Liver (tissue), 8 donors: ENCODE measurements at regions not wholly inside any gene's neighbourhood (a gene's known extent, or its start where the extent isn't known, plus 50 kb on each side); places are given as distances from the start of the nearest gene placed in this dataset.

Source experiments
- DNase-seq: peaks from one replicate; pipeline ENCODE4 v3.0.0-alpha.2; 2017; ENCODE audit warnings: low spot score
- H3K27ac ChIP-seq, 2 donors: one replicate each; pipeline ENCODE4 v1.7.0; 2013; ENCODE audit warnings: inconsistent platforms in 2 of 2, low read length in 2 of 2, control low read depth in 1 of 2, low read depth in 1 of 2, mild to moderate bottlenecking in 1 of 2
- H3K27me3 ChIP-seq, 4 donors: one replicate each; pipeline versions ENCODE4 v1.6.1 to v1.7.0; 2013; ENCODE audit warnings: low read length in 3 of 4, inconsistent platforms in 1 of 4, mild to moderate bottlenecking in 1 of 4, moderate library complexity in 1 of 4; ENCODE audit not compliant: control insufficient read depth in 4 of 4, insufficient read depth in 4 of 4
- H3K36me3 ChIP-seq, 4 donors: one replicate each; pipeline versions ENCODE4 v1.6.1 to v1.7.0; 2013; ENCODE audit warnings: low read length in 3 of 4, mild to moderate bottlenecking in 3 of 4, low read depth in 1 of 4, moderate library complexity in 1 of 4; ENCODE audit not compliant: control insufficient read depth in 4 of 4, insufficient read depth in 3 of 4
- H3K4me1 ChIP-seq, 4 donors: one replicate each; pipeline versions ENCODE4 v1.6.1 to v1.7.0; 2013; ENCODE audit warnings: low read length in 3 of 4, mild to moderate bottlenecking in 3 of 4, moderate library complexity in 1 of 4; ENCODE audit not compliant: control insufficient read depth in 4 of 4, insufficient read depth in 4 of 4
- H3K4me3 ChIP-seq, 3 donors: one replicate each; pipeline versions ENCODE4 v1.6.1 to v1.7.0; 2013; ENCODE audit warnings: low read length in 3 of 3, control low read depth in 1 of 3, low read depth in 1 of 3, mild to moderate bottlenecking in 1 of 3
- H3K9ac ChIP-seq, 2 donors: one replicate each; pipeline ENCODE4 v1.7.0; 2013; ENCODE audit warnings: low read length in 2 of 2, mild to moderate bottlenecking in 2 of 2, moderate library complexity in 2 of 2, control low read depth in 1 of 2, low read depth in 1 of 2
- H3K9me3 ChIP-seq, 4 donors: one replicate each; pipeline versions ENCODE4 v1.6.1 to v1.7.0; 2013; ENCODE audit warnings: low read length in 3 of 4; ENCODE audit not compliant: control insufficient read depth in 4 of 4
- CTCF ChIP-seq: fragments of 150-350 bp; IDR thresholded peaks from 2 replicates; pipeline ENCODE4 v1.5.1; 2017; ENCODE audit warnings: improper control_type of control experiment, low read depth, low read length; ENCODE audit not compliant: missing input control
- EGR1 ChIP-seq, 2 donors: IDR thresholded peaks; 2 replicates each; pipeline ENCODE4 v1.6.1; 2016 to 2018; ENCODE audit warnings: antibody characterized with exemption in 2 of 2, low read depth in 2 of 2
- FOXA2 ChIP-seq: IDR thresholded peaks from 2 replicates; pipeline ENCODE4 v1.6.1; 2016; ENCODE audit warnings: antibody characterized with exemption
- GABPA ChIP-seq, 2 donors: IDR thresholded peaks in 1 of 2; conservative IDR thresholded peaks in 1 of 2; 2 replicates each; pipeline ENCODE4 v1.6.1; 2016; ENCODE audit warnings: antibody characterized with exemption in 2 of 2, mild to moderate bottlenecking in 1 of 2, moderate library complexity in 1 of 2
- HNF4G ChIP-seq: IDR thresholded peaks from 2 replicates; pipeline ENCODE4 v1.6.1; 2016; ENCODE audit warnings: antibody characterized with exemption
- JUND ChIP-seq, 2 donors: IDR thresholded peaks; 2 replicates each; pipeline ENCODE4 v1.6.1; 2016; ENCODE audit warnings: antibody characterized with exemption in 2 of 2
- NR2F2 ChIP-seq: IDR thresholded peaks from 2 replicates; pipeline ENCODE4 v1.6.1; 2016; ENCODE audit warnings: antibody characterized with exemption
- RAD21 ChIP-seq, 2 donors: IDR thresholded peaks; 2 replicates each; pipeline ENCODE4 v1.6.1; 2016; ENCODE audit warnings: antibody characterized with exemption in 2 of 2, mild to moderate bottlenecking in 2 of 2
- REST ChIP-seq: IDR thresholded peaks from 2 replicates; pipeline ENCODE4 v1.6.1; 2016; ENCODE audit warnings: antibody characterized with exemption, mild to moderate bottlenecking
- RXRA ChIP-seq, 2 donors: IDR thresholded peaks; 2 replicates each; pipeline ENCODE4 v1.6.1; 2017 to 2018; ENCODE audit warnings: antibody characterized with exemption in 2 of 2, mild to moderate bottlenecking in 1 of 2
- SP1 ChIP-seq: IDR thresholded peaks from 2 replicates; pipeline ENCODE4 v1.6.1; 2018; ENCODE audit warnings: antibody characterized with exemption, mild to moderate bottlenecking
- TAF1 ChIP-seq: conservative IDR thresholded peaks from 2 replicates; pipeline ENCODE4 v1.6.1; 2016; ENCODE audit warnings: antibody characterized with exemption, mild to moderate bottlenecking
- YY1 ChIP-seq: IDR thresholded peaks from 2 replicates; pipeline ENCODE4 v1.6.1; 2016; ENCODE audit warnings: antibody characterized with exemption, mild to moderate bottlenecking
- WGBS: extraction: QIAGEN DNeasy Blood & Tissue Kit; methylation state at CpG from one replicate; pipeline ENCODE4 v1.1.7; 2013; 5-methylcytosine and 5-hydroxymethylcytosine counted together
- TF ChIP-seq, protein P1 (sequence below): IDR thresholded peaks from 2 replicates; pipeline ENCODE4 v1.6.1; 2016; ENCODE audit warnings: antibody characterized with exemption
- TF ChIP-seq, protein P2 (sequence below): IDR thresholded peaks from 2 replicates; pipeline ENCODE4 v1.6.1; 2016; ENCODE audit warnings: antibody characterized with exemption
- donor health status: healthy.
- donor health status: healthy.
- donor health status: healthy.
- donor health status: healthy.
- donor health status: healthy.

- WGBS, result 82% methylated on average over 6 of the region's 6 CpGs
- no peaks in the 10 kb centered on the region for H3K27me3 ChIP-seq
- H3K9me3 ChIP-seq, result no peaks in the 10 kb centered on the region
- no peak overlapping the region for H3K9ac ChIP-seq
- no peak overlapping the region for H3K27ac ChIP-seq
- H3K4me3 ChIP-seq, result no peak overlapping the region
- TF ChIP-seq RXRA (IDR thresholded peaks at IDR 0.05) (no peak), EGR1 (IDR thresholded peaks at IDR 0.05; ENCODE audit: low read depth in 2 of 2) (no peak), REST (no peak), NR2F2 (no peak), SP1 (no peak), GABPA (IDR thresholded peaks at IDR 0.05 in 1 of 2, conservative IDR thresholded peaks at IDR 0.05 in 1 of 2) (no peak), TAF1 (no peak)
- TF ChIP-seq, protein P1, sequence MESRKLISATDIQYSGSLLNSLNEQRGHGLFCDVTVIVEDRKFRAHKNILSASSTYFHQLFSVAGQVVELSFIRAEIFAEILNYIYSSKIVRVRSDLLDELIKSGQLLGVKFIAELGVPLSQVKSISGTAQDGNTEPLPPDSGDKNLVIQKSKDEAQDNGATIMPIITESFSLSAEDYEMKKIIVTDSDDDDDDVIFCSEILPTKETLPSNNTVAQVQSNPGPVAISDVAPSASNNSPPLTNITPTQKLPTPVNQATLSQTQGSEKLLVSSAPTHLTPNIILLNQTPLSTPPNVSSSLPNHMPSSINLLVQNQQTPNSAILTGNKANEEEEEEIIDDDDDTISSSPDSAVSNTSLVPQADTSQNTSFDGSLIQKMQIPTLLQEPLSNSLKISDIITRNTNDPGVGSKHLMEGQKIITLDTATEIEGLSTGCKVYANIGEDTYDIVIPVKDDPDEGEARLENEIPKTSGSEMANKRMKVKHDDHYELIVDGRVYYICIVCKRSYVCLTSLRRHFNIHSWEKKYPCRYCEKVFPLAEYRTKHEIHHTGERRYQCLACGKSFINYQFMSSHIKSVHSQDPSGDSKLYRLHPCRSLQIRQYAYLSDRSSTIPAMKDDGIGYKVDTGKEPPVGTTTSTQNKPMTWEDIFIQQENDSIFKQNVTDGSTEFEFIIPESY, result no peak
- TF ChIP-seq, protein P2, sequence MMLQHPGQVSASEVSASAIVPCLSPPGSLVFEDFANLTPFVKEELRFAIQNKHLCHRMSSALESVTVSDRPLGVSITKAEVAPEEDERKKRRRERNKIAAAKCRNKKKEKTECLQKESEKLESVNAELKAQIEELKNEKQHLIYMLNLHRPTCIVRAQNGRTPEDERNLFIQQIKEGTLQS, result no peak
- no peak for DNase-seq
- H3K4me1 ChIP-seq, result no peaks in the 10 kb centered on the region
- no peaks in the 10 kb centered on the region for H3K36me3 ChIP-seq
Observed at GRCh38 chr13:86909318-86909717, 761.9 kb upstream of the SLITRK5 start.

DNA sequence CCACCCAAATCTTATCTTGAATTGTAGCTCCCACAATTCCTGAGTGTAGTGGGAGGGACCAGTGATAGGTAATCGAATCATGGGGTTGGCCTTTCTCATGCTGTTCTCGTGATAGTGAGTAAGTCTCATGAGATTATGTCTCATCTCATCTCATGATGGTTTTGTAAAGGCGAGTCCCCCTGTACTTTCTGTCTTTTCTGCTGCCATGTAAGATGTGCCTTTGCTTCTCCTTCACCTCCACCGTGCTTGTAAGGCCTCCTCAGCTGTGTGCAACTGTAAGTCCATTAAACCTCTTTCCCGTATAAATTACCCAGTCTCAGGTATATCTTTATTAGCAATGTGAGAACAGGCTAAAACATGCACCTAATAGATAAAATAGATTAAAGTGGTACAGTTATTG is 756.4 kb upstream of the SLITRK5 start:
- WGBS, result 84% methylated on average over 5 of the region's 5 CpGs
- Histone ChIP-seq H3K36me3 (no peaks in the 10 kb centered on the region), H3K27ac (no peak overlapping the region), H3K4me3 (no peak overlapping the region), H3K9ac (no peak overlapping the region), H3K9me3 (no peaks in the 10 kb centered on the region), H3K27me3 (no peaks in the 10 kb centered on the region), H3K4me1 (no peaks in the 10 kb centered on the region)
- no peak for DNase-seq
- no peak for TF ChIP-seq CTCF
- TF ChIP-seq, protein P1, result no peak
- TF ChIP-seq SP1, result no peak
- TF ChIP-seq HNF4G, result no peak
- no peak for TF ChIP-seq RXRA (IDR thresholded peaks at IDR 0.05)
- no peak for TF ChIP-seq YY1
- TF ChIP-seq RAD21 (IDR thresholded peaks at IDR 0.05), result no peak
- no peak for TF ChIP-seq TAF1
- TF ChIP-seq, protein P2, result no peak
- TF ChIP-seq REST, result no peak
- TF ChIP-seq FOXA2, result no peak
- no peak for TF ChIP-seq JUND (IDR thresholded peaks at IDR 0.05)
- TF ChIP-seq EGR1 (IDR thresholded peaks at IDR 0.05; ENCODE audit: low read depth in 2 of 2), result no peak
